ENCODE measurements at regions not wholly inside any gene's neighbourhood (a gene's known extent, or its start where the extent isn't known, plus 50 kb on each side); places are given as distances from the start of the nearest gene placed in this dataset.

- Histone ChIP-seq H3K27me3 (ENCODE audit: control insufficient read depth, insufficient read depth, low read length) (peaks cover 21% of the 10 kb centered on the region), H3K36me3 (ENCODE audit: control insufficient read depth, insufficient read depth, low read length) (no peaks in the 10 kb centered on the region), H3K4me3 (ENCODE audit: low read depth, low read length) (no peak overlapping the region)
- DNase-seq (ENCODE audit: low read depth), result no peak
- TF ChIP-seq CTCF (IDR thresholded peaks at IDR 0.05; ENCODE audit: insufficient read depth, low read length, poor library complexity, severe bottlenecking), result no peak
Observed at GRCh38 chr1:2928366-2929325, 92.6 kb upstream of the ACTRT2 start.

- TF ChIP-seq CTCF (IDR thresholded peaks at IDR 0.05; ENCODE audit: insufficient read depth, low read length, poor library complexity, severe bottlenecking), result no peak
- DNase-seq (ENCODE audit: low read depth), result no peak
- no peak overlapping the region for H3K4me3 ChIP-seq (ENCODE audit: low read depth, low read length)
- no peaks in the 10 kb centered on the region for H3K36me3 ChIP-seq (ENCODE audit: control insufficient read depth, insufficient read depth, low read length)
- peaks cover 21% of the 10 kb centered on the region for H3K27me3 ChIP-seq (ENCODE audit: control insufficient read depth, insufficient read depth, low read length)
Observed at GRCh38 chr1:2929335-2929734, 91.9 kb upstream of the ACTRT2 start.

- no peak overlapping the region for H3K4me3 ChIP-seq (ENCODE audit: low read depth, low read length)
- peaks cover 21% of the 10 kb centered on the region for H3K27me3 ChIP-seq (ENCODE audit: control insufficient read depth, insufficient read depth, low read length)
- DNase-seq (ENCODE audit: low read depth), result no peak
Observed at GRCh38 chr1:2930016-2930815, 91.1 kb upstream of the ACTRT2 start.

GRCh38 chr1:2930913-2931723 lies 90.1 kb upstream of the ACTRT2 start:
- Histone ChIP-seq H3K36me3 (ENCODE audit: control insufficient read depth, insufficient read depth, low read length) (no peaks in the 10 kb centered on the region), H3K4me3 (ENCODE audit: low read depth, low read length) (no peak overlapping the region), H3K27me3 (ENCODE audit: control insufficient read depth, insufficient read depth, low read length) (peaks cover 21% of the 10 kb centered on the region)
- no peak for DNase-seq (ENCODE audit: low read depth)
- TF ChIP-seq CTCF (IDR thresholded peaks at IDR 0.05; ENCODE audit: insufficient read depth, low read length, poor library complexity, severe bottlenecking), result no peak

More at GRCh38 chr1:2930016-2930815, 91.1 kb upstream of the ACTRT2 start:
- no peak for TF ChIP-seq CTCF (IDR thresholded peaks at IDR 0.05; ENCODE audit: insufficient read depth, low read length, poor library complexity, severe bottlenecking)
- H3K36me3 ChIP-seq (ENCODE audit: control insufficient read depth, insufficient read depth, low read length), result no peaks in the 10 kb centered on the region

GRCh38 chr1:2931724-2932401 lies 89.4 kb upstream of the ACTRT2 start:
- Histone ChIP-seq H3K4me3 (ENCODE audit: low read depth, low read length) (no peak overlapping the region), H3K27me3 (ENCODE audit: control insufficient read depth, insufficient read depth, low read length) (peaks cover 17% of the 10 kb centered on the region), H3K36me3 (ENCODE audit: control insufficient read depth, insufficient read depth, low read length) (no peaks in the 10 kb centered on the region)
- no peak for TF ChIP-seq CTCF (IDR thresholded peaks at IDR 0.05; ENCODE audit: insufficient read depth, low read length, poor library complexity, severe bottlenecking)
- no peak for DNase-seq (ENCODE audit: low read depth)

Data from kidney epithelial cell (primary cell).